COLO668 (cell line): ENCODE measurements at regions not wholly inside any gene's neighbourhood (a gene's known extent, or its start where the extent isn't known, plus 50 kb on each side); places are given as distances from the start of the nearest gene placed in this dataset.
"Not testable (repeated sequence)": the region's sequence is repeated elsewhere in the genome, so short reads cannot be mapped to it uniquely, and the experiment has no call there.

Source experiments
- DNase-seq: peaks from one replicate; lab custom pipeline; 2025; ENCODE audit not compliant: unreplicated experiment; lab: John Stamatoyannopoulos, UW

DNA sequence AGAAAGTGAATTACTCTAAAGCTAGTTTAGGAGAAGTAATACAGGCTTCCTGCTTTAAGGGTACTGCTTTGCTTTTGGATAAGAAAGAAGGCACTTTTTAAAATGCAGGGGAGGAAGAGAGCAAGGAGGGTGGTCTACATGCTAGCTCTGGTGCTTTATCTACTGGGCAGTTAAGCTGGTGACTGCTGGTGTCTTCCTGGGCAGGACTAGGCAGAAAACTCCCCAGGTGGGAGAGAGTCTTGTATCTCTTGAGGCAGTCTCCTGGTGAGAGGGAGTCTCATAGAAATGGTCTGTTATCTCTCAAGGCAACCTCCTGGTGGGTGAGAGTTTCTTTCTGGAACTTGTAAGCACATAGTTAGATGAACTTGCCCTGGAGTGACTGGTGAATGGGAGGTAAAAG is 953.9 kb upstream of the GOT2 start:
- no peak for DNase-seq

DNA sequence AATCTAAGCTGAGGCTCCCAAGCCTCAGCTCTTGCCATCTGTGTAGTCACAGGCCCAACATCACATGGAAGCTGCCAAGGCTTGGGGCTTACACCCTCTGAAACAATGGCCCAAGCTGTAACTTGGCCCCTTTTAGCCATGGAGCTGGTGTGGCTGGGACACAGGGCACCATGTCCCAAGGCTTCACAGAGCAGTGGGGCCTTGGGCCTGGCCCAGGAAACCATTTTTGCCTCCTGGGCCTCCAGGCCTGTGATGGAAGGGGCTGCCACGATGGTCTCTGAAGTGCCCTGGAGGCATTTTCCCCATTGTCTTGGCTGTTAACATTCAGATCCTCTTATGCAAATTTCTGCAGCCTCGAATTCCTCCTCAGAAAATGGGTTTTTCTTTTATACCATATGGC is 952.3 kb upstream of the GOT2 start:
- no peak for DNase-seq

- DNase-seq: no peak
Observed at GRCh38 chr16:59684911-59685310, 950.8 kb upstream of the GOT2 start.

GRCh38 chr16:59683709-59684108 is 949.6 kb upstream of the GOT2 start:
- no peak for DNase-seq

GRCh38 chr16:59665618-59666220 is 931.6 kb upstream of the GOT2 start:
- DNase-seq: no peak

DNA sequence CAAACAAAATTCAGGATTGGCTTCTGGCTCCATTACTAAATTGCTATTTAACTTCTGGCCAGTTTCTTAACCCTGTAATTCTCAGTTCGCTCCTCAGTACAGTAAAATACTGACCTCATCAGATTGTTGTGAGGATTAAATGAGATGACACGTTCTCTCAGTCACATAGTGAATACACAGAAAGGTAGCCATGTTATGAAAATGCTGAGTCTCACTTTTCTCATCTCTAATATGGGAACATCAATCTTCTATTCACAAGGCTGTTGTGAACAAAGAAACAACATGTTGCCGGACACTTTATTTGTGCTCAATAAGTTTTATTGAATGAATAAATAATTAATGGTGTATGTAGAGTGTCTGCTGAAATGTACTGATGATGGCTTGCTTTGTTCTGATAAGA is 924.5 kb upstream of the GOT2 start:
- DNase-seq: no peak

DNA sequence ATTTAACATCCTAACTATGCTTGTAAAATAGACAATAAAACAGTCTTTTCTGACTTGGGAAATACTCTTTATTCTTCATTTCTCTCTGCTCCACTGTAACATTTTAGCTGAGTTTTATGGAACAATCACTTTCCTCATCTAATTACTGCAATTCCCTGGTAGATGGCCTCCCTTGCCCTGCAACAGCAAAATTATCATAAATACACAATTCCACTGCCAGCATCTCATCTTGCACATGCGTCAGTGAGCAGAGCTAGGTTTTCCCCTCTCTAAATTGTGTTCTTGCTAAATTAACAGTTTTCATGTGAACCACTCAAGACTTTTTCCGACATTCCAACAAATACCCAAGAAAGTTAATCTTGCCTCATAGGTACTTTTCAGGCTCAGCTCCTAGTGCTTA is 920.9 kb upstream of the GOT2 start:
- no peak for DNase-seq

DNA sequence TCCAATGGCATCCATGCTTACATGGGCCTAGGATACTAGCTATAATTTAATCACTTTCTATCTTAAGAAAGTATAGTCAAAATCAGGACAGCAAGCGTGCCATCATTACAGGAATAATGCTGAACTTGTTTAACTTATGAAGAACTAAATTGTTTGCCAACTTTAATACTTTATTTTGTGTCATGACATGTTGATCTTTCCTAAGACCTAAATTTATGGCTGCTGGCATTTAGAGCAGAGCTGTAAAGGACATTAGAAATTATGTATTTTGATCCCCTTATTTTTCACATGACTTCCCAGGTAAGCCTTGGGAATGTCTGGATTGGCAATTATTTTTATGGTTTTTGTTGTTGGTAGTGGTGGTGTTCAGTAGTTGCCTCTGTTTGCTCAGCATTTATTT is 920.3 kb upstream of the GOT2 start:
- no peak for DNase-seq

DNA sequence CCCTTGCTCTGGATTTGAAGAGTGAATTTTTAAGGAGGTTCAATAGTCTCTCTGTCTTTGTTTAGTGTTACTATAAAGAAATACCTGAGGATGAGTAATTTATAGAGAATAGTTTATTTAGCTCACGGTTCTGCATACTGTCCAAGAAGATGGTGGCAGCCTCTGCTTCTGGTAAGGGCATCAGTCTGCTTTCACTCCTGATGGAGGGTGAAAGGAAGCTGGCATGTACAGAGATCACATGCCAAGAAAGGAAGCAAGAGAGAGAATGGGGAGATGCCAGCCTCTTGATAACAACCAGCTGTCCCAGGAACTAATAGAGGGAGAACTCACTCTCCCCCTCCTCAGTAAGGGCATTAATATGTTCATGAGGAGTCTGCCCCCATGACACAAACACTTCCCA is 917.5 kb upstream of the GOT2 start:
- no peak for DNase-seq

DNA sequence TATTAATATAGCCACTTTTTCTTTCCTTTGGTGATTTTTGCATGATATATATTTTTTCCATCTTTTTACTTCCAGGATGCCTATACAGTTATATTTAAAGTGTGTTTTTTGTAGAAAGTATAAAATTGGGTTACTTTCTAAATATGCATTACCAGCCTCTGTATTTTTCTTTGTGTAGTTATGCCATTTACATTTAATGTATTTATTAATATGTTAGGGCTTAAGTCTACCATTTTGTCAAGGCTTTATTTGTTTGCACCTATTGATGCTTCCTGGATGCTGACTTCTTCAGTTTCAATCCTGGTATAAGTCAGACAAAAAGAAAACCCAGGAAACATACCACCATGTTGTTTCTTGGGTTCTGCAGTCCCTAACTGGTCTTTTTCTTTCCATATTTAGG is 911.1 kb upstream of the GOT2 start:
- DNase-seq: no peak

DNA sequence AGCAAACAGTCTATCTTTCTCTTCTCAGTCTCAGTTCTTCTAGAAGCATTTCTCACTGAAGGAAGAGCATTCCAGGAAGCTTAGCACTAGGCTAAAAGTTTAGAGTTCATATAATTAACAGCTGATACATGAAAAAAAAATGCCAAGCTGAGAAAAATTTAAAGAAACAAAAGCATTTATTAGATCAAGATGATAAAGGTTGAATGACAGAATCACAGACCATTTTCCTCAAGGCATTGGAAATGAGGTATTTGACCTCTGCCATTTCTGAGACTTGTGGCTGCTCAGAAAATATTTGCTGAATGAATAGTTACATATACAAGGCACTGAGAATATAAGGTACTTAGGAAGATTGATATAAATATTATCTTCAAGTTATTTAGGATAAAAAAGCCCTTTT is 901.6 kb upstream of the GOT2 start:
- DNase-seq: no peak

DNA sequence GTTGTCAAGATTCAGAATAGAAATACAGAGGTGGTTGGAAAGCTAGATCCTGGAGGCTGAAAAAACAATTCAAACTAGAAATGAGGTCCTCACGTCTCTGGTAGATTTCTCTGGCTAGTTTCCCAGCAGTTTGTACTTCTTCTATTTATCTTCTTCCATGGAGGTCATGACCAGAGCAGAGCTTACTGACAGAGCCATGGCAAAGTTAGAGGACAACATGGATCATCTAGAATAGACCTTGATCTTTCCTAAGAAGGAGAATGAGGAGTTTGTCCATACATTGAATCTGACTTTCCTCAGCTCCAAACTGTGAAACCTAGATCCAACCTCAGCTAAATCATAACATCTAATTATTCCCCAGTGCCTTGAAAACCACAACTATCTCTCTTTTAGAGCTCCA is 900.8 kb upstream of the GOT2 start:
- no peak for DNase-seq

- DNase-seq: no peak
Observed at GRCh38 chr16:59634004-59634579, 900.0 kb upstream of the GOT2 start.

DNA sequence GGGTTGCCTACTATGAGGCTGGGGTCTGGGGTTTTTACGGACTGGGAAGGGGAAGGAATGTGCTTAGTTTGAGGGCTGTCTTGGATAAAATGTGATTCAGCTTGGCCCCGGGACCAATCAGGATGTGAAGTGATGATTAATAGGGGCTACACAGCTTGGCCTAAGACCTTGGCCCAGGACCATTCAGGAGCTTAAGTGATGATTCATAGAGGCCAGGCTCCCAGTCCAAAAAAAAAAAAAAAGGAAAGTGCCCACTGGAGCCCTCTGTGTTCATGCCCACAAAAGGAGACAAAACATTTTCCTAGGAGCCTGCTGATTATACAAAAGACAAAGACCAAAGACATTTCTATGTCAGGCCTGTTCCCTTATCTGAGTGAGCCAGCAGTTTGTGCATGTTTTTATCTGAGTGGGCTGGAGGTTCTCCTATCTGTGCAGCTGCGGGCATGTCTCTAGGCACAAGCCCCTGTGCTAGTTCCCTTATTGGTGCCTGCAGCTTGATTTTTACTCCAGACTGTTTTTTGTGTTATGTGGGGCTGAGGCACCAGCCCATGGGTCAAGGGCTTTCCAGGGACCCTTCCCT is 898.2 kb upstream of the GOT2 start:
- DNase-seq: no peak

- DNase-seq: not testable (repeated sequence)
Observed at GRCh38 chr16:59624381-59624780, 890.3 kb upstream of the GOT2 start.

GRCh38 chr16:59614466-59615240 is 880.5 kb upstream of the GOT2 start:
- DNase-seq: no peak

GRCh38 chr16:59612910-59613620 is 878.9 kb upstream of the GOT2 start:
- DNase-seq: not testable (repeated sequence)

- no peak for DNase-seq
Observed at GRCh38 chr16:59612094-59612493, 878.0 kb upstream of the GOT2 start.

DNA sequence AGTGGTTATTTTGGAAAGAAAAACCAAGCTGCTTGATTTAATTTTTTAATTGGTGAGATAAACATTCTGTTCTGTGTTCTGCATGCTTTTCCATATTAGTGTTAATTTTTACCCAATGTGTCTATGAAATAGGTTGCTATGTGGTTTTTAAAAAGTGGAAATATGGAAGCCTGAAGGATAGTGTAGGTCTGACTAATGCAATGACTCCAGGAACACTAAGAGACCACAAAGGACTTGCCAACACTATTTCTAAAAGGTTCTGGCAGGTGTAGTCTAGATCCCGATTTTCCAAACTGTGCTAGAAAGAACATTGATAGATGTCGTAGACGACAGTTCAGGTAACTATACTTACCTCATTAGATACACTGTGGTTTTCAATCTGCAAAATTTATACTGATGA is 877.4 kb upstream of the GOT2 start:
- no peak for DNase-seq

DNA sequence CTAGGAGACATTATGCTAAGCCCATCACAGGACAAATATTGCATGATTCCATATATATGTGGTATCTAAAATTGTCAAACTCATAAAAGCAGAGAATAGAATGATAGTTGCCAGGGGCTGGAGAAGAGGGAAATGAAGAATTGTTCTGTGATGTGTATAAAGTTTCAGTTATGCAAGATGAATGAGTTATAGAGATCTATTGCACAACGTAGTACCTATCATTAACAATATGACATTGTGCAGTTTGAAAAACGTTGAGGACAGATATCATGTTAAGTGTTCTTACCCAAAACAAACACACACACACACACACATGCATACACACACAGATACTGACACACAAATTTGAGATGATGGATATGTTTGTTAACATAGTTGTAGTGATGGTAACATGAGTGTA is 871.6 kb upstream of the GOT2 start:
- no peak for DNase-seq

- no peak for DNase-seq
Observed at GRCh38 chr16:59604354-59604753, 870.2 kb upstream of the GOT2 start.

DNA sequence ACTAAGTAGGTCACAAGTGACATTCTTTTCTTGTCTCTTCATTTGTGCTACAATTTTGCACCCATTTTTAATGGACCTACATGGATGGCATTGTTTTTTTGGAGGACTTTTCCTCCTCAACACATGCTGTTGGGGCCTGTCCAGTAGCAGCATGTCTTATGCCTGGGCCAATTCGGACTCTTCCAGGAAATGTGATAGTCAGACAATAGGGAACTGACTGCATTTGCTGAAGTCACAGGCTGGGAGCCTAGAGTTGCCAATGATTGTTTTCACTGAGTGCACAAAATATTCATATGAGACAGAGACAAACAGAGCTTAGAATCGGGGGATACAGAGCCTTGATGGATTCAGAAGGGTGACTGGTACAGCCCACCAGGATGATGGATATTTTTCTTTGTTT is 867.3 kb upstream of the GOT2 start:
- DNase-seq: no peak
